Spinal cord (tissue), 9 donors: ENCODE measurements at regions not wholly inside any gene's neighbourhood (a gene's known extent, or its start where the extent isn't known, plus 50 kb on each side); places are given as distances from the start of the nearest gene placed in this dataset.

ENCODE experiments used
- DNase-seq, 6 donors: peaks; one replicate each; pipeline versions ENCODE4 v3.0.0 to v3.0.0-alpha.2; 2013 to 2015; ENCODE audit warnings: low spot score in 6 of 6, low read depth in 4 of 6
- H3K27ac ChIP-seq: one replicate; pipeline ENCODE4 v1.5.1; 2013; ENCODE audit warnings: low read depth, low read length, control low read depth
- H3K27me3 ChIP-seq: one replicate; pipeline ENCODE4 v1.6.1; 2013; ENCODE audit warnings: low read length; ENCODE audit not compliant: control insufficient read depth, insufficient read depth
- H3K36me3 ChIP-seq: one replicate; pipeline ENCODE4 v1.6.1; 2013; ENCODE audit warnings: low read length; ENCODE audit not compliant: control insufficient read depth, insufficient read depth
- H3K4me1 ChIP-seq: one replicate; pipeline ENCODE4 v1.6.1; 2013; ENCODE audit warnings: low read length; ENCODE audit not compliant: control insufficient read depth, insufficient read depth
- H3K4me3 ChIP-seq: one replicate; pipeline ENCODE4 v1.5.1; 2013; ENCODE audit warnings: low read depth, low read length, control low read depth
- H3K9me3 ChIP-seq: one replicate; pipeline ENCODE4 v1.6.1; 2013; ENCODE audit warnings: low read length; ENCODE audit not compliant: control insufficient read depth, insufficient read depth
- WGBS: methylation state at CpG from one replicate; pipeline ENCODE4 v1.1.5; 2013; ENCODE audit warnings: missing lambda C conversion rate; ENCODE audit not compliant: insufficient coverage; 5-methylcytosine and 5-hydroxymethylcytosine counted together
- donor health status: healthy.

DNA sequence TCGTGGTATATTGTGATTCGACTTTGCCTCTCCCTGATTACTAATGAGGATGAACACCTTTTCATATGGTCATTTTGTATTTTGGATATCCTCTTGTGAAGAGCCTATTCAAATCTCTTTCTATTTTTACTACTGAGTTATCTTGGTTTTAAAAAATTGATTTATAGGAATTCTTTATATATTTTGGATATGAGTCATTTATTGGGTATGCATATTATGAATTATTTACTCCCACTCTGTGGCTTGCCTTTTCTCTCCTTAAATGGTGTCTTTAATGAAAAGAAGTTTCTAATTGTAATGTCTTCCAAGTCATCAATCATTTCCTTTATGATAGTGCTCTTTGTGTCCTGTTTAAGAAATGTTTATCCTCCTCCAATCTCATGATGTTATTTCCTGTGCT is 191.5 kb upstream of the DPH6 start:
- Histone ChIP-seq H3K4me1 (no peaks in the 10 kb centered on the region), H3K9me3 (no peaks in the 10 kb centered on the region), H3K4me3 (no peak overlapping the region), H3K27ac (no peak overlapping the region), H3K27me3 (no peaks in the 10 kb centered on the region), H3K36me3 (no peaks in the 10 kb centered on the region)
- no CpG with 5 or more reads among the region's 2 CpGs for WGBS
- no peak for DNase-seq

GRCh38 chr15:35738370-35738769 is 192.4 kb upstream of the DPH6 start:
- H3K4me1 ChIP-seq = no peaks in the 10 kb centered on the region
- H3K27me3 ChIP-seq = no peaks in the 10 kb centered on the region
- no peak overlapping the region for H3K27ac ChIP-seq
- DNase-seq = no peak
- no CpG with 5 or more reads among the region's 3 CpGs for WGBS
- no peak overlapping the region for H3K4me3 ChIP-seq
- H3K9me3 ChIP-seq = peaks cover 2% of the 10 kb centered on the region
- H3K36me3 ChIP-seq = no peaks in the 10 kb centered on the region

GRCh38 chr15:35740761-35741160 is 194.8 kb upstream of the DPH6 start:
- H3K4me1 ChIP-seq = no peaks in the 10 kb centered on the region
- H3K36me3 ChIP-seq = no peaks in the 10 kb centered on the region
- H3K27ac ChIP-seq = no peak overlapping the region
- H3K4me3 ChIP-seq = no peak overlapping the region
- H3K27me3 ChIP-seq = no peaks in the 10 kb centered on the region
- peaks cover 2% of the 10 kb centered on the region for H3K9me3 ChIP-seq
- peak in 1 of 6 donors; percentile 34 for DNase-seq

- no peak for DNase-seq
- 86% methylated on average over 1 of the region's 1 CpG for WGBS
- Histone ChIP-seq H3K9me3 (peaks cover 2% of the 10 kb centered on the region), H3K4me3 (no peak overlapping the region), H3K27me3 (no peaks in the 10 kb centered on the region), H3K36me3 (no peaks in the 10 kb centered on the region), H3K27ac (no peak overlapping the region), H3K4me1 (no peaks in the 10 kb centered on the region)
These were observed 195.4 kb upstream of the DPH6 start for GRCh38 chr15:35741395-35741794.

- peaks cover 2% of the 10 kb centered on the region for H3K9me3 ChIP-seq
- H3K4me3 ChIP-seq = no peak overlapping the region
- H3K27ac ChIP-seq = no peak overlapping the region
- no peaks in the 10 kb centered on the region for H3K36me3 ChIP-seq
- DNase-seq = no peak
- H3K27me3 ChIP-seq = no peaks in the 10 kb centered on the region
- H3K4me1 ChIP-seq = no peaks in the 10 kb centered on the region
These were observed 195.9 kb upstream of the DPH6 start for GRCh38 chr15:35741881-35742280.

- whole genome bisulfite sequencing = no CpG with 5 or more reads among the region's 1 CpG
- Histone ChIP-seq H3K36me3 (no peaks in the 10 kb centered on the region), H3K4me1 (no peaks in the 10 kb centered on the region), H3K27ac (no peak overlapping the region), H3K27me3 (no peaks in the 10 kb centered on the region), H3K9me3 (peaks cover 2% of the 10 kb centered on the region), H3K4me3 (no peak overlapping the region)
- no peak for DNase-seq
These were observed 197.4 kb upstream of the DPH6 start for GRCh38 chr15:35743321-35743720.

GRCh38 chr15:35746121-35746520 is 200.2 kb upstream of the DPH6 start:
- Histone ChIP-seq H3K36me3 (no peaks in the 10 kb centered on the region), H3K4me1 (no peaks in the 10 kb centered on the region), H3K27me3 (no peaks in the 10 kb centered on the region), H3K4me3 (no peak overlapping the region), H3K9me3 (peaks cover 2% of the 10 kb centered on the region), H3K27ac (no peak overlapping the region)
- no peak for DNase-seq

DNA sequence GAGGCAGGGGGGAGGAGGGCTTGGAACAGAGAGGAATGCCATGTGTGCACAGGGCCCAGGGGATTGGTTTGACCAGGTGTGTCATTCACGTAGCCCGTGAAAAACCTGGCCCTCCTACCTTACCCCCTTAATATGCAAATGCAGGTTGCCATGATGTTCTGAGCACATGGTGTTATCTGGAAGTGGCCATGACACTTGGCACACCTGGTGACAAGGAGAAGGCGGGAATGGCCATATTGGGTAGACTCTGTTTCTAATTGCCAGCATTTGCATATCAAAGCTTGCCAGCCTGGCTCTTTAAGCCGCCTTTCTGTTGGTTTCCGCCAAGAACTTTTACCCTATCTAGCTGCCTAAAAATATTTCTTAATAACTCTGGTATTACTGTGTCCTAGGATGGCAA is 202.1 kb upstream of the DPH6 start:
- Histone ChIP-seq H3K27ac (no peak overlapping the region), H3K27me3 (no peaks in the 10 kb centered on the region), H3K4me3 (no peak overlapping the region), H3K4me1 (no peaks in the 10 kb centered on the region), H3K36me3 (no peaks in the 10 kb centered on the region), H3K9me3 (no peaks in the 10 kb centered on the region)
- DNase-seq = no peak
- 90% methylated on average over 1 of the region's 5 CpGs for WGBS

- Histone ChIP-seq H3K4me1 (no peaks in the 10 kb centered on the region), H3K9me3 (no peaks in the 10 kb centered on the region), H3K36me3 (no peaks in the 10 kb centered on the region), H3K4me3 (no peak overlapping the region), H3K27me3 (no peaks in the 10 kb centered on the region), H3K27ac (no peak overlapping the region)
- no peak for DNase-seq
These were observed 204.1 kb upstream of the DPH6 start for GRCh38 chr15:35750051-35750450.

DNA sequence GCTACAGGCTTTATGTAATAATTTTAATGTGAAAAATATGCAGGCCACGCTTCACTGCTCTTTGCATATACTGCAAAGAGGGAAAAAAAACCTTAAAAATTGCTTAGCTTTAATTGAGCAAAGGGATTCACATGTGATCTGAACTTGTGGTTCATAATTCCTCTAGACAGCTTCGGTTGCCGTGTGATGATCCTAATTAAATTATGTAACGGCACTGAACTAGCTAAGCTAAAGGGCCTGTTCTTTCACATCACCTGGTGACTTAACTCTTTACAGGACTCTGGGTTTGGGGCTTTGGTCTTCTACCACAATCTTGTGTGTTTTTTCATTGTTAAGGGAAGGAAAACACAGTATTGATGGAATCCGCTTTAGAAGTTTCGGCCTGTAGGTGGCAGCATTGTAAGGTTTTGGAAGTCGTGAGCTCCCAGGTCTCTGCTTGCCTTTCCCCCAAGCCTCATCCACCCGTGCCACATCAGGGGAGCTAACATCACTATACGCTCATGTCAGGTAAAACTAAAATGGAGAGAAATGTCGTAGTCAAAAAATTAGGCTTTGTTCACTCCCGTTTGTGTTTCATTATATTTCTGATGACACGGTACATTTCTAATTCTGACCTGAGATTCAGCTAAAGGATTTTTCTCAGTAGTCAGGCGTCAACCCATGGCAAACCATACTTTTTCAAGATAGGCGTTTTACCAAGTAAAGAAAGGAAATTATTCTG is 205.6 kb upstream of the DPH6 start:
- Histone ChIP-seq H3K27ac (no peak overlapping the region), H3K9me3 (no peaks in the 10 kb centered on the region), H3K4me1 (no peaks in the 10 kb centered on the region), H3K27me3 (no peaks in the 10 kb centered on the region), H3K36me3 (no peaks in the 10 kb centered on the region), H3K4me3 (no peak overlapping the region)
- WGBS = 100% methylated on average over 1 of the region's 14 CpGs
- peak; percentile 76 to 97 (median 84) for DNase-seq
